ENCODE measurements at regions not wholly inside any gene's neighbourhood (a gene's known extent, or its start where the extent isn't known, plus 50 kb on each side); places are given as distances from the start of the nearest gene placed in this dataset.
"Not testable (repeated sequence)": the region's sequence is repeated elsewhere in the genome, so short reads cannot be mapped to it uniquely, and the experiment has no call there.

- TF ChIP-seq, protein P1, sequence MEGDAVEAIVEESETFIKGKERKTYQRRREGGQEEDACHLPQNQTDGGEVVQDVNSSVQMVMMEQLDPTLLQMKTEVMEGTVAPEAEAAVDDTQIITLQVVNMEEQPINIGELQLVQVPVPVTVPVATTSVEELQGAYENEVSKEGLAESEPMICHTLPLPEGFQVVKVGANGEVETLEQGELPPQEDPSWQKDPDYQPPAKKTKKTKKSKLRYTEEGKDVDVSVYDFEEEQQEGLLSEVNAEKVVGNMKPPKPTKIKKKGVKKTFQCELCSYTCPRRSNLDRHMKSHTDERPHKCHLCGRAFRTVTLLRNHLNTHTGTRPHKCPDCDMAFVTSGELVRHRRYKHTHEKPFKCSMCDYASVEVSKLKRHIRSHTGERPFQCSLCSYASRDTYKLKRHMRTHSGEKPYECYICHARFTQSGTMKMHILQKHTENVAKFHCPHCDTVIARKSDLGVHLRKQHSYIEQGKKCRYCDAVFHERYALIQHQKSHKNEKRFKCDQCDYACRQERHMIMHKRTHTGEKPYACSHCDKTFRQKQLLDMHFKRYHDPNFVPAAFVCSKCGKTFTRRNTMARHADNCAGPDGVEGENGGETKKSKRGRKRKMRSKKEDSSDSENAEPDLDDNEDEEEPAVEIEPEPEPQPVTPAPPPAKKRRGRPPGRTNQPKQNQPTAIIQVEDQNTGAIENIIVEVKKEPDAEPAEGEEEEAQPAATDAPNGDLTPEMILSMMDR (IDR thresholded peaks at IDR 0.05; ENCODE audit: low read depth, low read length): no peak
- H3K4me3 ChIP-seq (replicated peaks in 1 of 2; ENCODE audit: low read depth in 2 of 2, low read length in 2 of 2): no peak overlapping the region
- no peak for DNase-seq (ENCODE audit: low read depth in 2 of 2)
Observed at GRCh38 chr16:60771138-60771537, 1265.1 kb downstream of the CDH8 start.

GRCh38 chr16:60770384-60770783 is 1265.9 kb downstream of the CDH8 start:
- H3K4me3 ChIP-seq (replicated peaks in 1 of 2; ENCODE audit: low read depth in 2 of 2, low read length in 2 of 2); DNase-seq (ENCODE audit: low read depth in 2 of 2): not testable (repeated sequence)

- no peak overlapping the region for H3K4me3 ChIP-seq (replicated peaks in 1 of 2; ENCODE audit: low read depth in 2 of 2, low read length in 2 of 2)
- no peak for DNase-seq (ENCODE audit: low read depth in 2 of 2)
- TF ChIP-seq, protein P1 (IDR thresholded peaks at IDR 0.05; ENCODE audit: low read depth, low read length): no peak
Observed at GRCh38 chr16:60763869-60764268, 1272.4 kb downstream of the CDH8 start.

- TF ChIP-seq, protein P1 (IDR thresholded peaks at IDR 0.05; ENCODE audit: low read depth, low read length): no peak
- no peak for DNase-seq (ENCODE audit: low read depth in 2 of 2)
- H3K4me3 ChIP-seq (replicated peaks in 1 of 2; ENCODE audit: low read depth in 2 of 2, low read length in 2 of 2): no peak overlapping the region
Observed at GRCh38 chr16:60755907-60756306, 1280.3 kb downstream of the CDH8 start.

GRCh38 chr16:60748366-60748765 is 1287.9 kb downstream of the CDH8 start:
- no peak for DNase-seq (ENCODE audit: low read depth in 2 of 2)
- TF ChIP-seq, protein P1 (IDR thresholded peaks at IDR 0.05; ENCODE audit: low read depth, low read length): no peak
- no peak overlapping the region for H3K4me3 ChIP-seq (replicated peaks in 1 of 2; ENCODE audit: low read depth in 2 of 2, low read length in 2 of 2)

DNA sequence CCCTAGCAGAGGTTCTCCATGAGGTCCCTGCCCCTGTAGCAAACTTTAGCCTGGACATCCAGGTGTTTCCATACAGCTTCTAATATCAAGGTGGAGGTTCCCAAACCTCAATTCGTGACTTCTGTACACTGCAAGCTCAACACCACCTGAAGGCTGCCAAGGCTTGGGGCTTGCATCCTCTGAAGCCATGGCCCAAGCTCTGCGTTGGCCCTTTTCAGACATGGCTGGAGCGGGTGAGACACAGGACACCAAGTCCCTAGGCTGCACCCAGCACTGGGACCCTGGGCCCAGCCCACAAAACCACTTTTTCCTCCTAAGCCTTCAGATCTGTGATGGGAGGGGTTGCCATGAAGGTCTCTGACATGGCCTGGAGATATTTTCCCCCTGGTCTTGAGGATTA is 1292.0 kb downstream of the CDH8 start:
- TF ChIP-seq, protein P1 (IDR thresholded peaks at IDR 0.05; ENCODE audit: low read depth, low read length): no peak
- DNase-seq (ENCODE audit: low read depth in 2 of 2): no peak
- H3K4me3 ChIP-seq (replicated peaks in 1 of 2; ENCODE audit: low read depth in 2 of 2, low read length in 2 of 2): no peak overlapping the region

GRCh38 chr16:60741810-60742209 is 1294.4 kb downstream of the CDH8 start:
- no peak for DNase-seq (ENCODE audit: low read depth in 2 of 2)
- TF ChIP-seq, protein P1 (IDR thresholded peaks at IDR 0.05; ENCODE audit: low read depth, low read length): no peak
- H3K4me3 ChIP-seq (replicated peaks in 1 of 2; ENCODE audit: low read depth in 2 of 2, low read length in 2 of 2): no peak overlapping the region
